HT1080 (cell line): ENCODE measurements at regions not wholly inside any gene's neighbourhood (a gene's known extent, or its start where the extent isn't known, plus 50 kb on each side); places are given as distances from the start of the nearest gene placed in this dataset.
"Not testable (repeated sequence)": the region's sequence is repeated elsewhere in the genome, so short reads cannot be mapped to it uniquely, and the experiment has no call there.

ENCODE experiments used
- DNase-seq: peaks from one replicate; pipeline ENCODE4 v3.0.0-alpha.2; 2015; ENCODE audit warnings: low read depth

- no peak for DNase-seq
Observed at GRCh38 chr12:28059668-28060067, 87.1 kb upstream of the PTHLH start.

- DNase-seq = no peak
Observed at GRCh38 chr12:28060871-28061270, 88.3 kb upstream of the PTHLH start.

GRCh38 chr12:28063355-28063880, 90.9 kb upstream of the PTHLH start:
- DNase-seq = no peak

- DNase-seq = no peak
Observed at GRCh38 chr12:28065374-28065773, 92.8 kb upstream of the PTHLH start.

DNA sequence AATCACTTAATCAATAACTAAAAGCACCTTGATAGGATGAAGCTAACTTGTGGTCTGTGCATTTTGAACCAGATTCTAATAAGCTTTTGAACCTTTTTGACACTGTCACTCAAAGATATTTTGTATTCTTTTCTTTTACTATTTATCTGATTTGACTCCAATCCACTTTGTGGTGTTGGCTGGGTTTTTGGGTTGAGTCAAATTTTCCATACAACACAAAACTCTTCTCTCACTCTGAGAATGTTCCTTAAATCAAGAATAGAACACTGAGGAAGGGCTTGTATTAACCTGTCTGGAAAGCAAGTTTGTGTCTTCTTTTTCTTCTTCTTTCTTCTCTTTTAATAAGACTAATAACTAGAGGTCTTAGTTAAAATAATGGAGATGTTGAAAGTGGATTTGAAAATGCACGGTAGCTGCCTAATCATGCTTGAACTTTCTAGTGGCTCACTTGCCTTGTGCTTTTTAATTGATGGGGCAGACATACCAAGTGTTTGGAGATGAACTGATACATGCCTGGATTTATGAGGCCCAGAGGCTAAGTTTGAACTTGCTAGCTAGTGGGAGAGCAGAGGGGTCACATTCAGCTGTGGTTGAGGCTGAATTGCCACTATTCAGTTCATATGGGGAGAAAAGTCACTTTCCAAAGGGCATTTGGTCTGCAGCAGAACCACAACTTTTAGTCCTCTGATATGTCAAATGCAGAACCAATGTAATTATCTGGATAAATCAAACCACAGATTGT, 93.5 kb upstream of the PTHLH start:
- DNase-seq = no peak

GRCh38 chr12:28066879-28067278, 94.3 kb upstream of the PTHLH start:
- DNase-seq = no peak

DNA sequence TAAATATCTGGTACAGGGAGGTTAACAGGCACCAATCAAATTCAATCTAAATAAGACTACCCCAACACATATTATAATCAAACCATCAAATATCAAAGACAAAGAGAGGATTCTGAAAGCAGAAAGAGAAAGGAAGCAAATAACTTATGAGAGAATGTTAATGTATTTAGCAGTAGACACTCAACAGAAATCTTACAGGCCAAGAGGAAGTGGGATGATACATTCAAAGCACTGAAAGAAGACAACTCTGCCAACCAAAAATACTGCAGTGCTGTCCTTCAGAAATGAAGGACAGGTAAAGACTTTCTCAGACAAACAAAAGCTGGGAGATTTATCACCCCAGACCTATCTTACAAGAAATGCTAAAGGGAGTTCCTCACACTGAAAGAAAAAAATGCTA, 95.9 kb upstream of the PTHLH start:
- DNase-seq = no peak

DNA sequence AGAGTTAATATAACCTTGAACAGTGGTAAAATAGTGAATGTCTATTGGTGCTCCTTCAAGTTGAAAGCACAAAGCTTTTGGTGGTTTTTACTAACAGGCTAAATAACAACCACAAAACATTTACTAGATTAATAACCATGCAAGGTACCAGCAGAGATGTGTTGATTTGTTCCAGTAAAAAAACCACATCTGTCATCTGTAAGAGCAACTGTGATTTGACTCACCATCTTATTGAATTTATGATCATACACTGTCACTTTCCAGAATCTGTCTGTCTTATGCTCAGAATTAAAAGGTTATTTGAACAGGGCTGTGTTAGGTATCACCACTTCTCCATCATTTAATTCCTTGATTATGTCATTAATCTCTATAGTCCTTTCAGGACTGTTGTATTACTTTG, 107.0 kb upstream of the PTHLH start:
- no peak for DNase-seq

DNA sequence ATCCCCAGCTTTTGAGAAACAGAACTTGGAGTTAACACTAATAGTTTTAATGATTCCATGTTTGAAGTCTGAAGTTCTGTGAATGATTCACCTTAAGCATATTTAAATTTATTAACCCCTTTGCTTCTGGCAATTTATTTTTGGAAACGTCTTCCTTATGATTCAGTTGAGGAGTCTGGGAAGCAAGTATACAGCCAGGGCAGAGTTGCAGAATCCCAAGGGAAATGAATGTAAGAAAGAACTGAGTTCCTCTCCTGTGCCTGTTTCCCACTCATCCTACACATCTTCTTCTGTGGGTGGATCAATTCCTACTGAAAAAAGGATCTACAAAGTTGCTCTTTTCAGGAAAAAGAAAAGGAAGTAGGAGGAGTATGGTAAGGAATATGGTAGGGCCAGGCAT, 108.2 kb upstream of the CCDC91 start:
- DNase-seq = no peak

DNA sequence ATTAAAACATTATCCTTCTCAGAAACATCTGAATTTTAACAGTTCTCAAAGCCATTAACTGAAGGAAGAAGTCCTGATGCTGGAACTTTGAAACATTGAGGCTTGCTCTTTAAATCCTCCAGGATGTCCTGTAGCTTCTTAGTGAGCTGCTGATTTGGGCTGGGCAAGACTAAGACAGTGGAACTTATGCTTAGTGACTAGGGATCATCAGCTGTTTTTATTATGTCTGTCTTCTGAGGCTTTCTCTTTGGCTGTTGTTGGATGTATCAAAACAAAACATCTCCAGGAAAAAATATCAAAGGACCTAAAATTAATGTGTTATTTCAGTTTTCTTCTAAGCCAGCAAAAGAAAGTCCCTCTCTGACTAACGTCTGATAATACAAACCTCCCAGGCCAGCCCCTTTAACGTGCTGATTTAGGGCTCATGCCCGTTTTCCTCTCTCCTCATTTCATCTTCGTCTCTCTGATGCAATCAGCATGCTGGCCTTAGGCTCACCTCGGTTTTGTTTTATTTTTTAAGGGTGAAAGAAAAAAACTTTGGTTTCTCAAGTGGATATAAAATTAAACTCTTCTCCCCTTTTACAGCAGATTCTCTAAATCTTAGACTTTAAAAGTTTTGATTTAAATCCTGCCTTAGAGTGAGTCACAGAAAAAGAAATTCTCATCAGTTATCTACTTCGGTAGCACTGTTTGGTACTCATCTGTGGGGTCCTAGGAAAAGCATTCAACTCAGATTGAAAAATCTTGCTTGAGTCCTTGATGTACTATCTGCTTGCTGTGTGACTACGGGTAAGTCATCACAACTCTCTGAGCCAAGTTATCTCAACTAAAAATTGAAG, 106.2 kb upstream of the CCDC91 start:
- no peak for DNase-seq

GRCh38 chr12:28086521-28087155, 103.6 kb upstream of the CCDC91 start:
- DNase-seq = no peak

DNA sequence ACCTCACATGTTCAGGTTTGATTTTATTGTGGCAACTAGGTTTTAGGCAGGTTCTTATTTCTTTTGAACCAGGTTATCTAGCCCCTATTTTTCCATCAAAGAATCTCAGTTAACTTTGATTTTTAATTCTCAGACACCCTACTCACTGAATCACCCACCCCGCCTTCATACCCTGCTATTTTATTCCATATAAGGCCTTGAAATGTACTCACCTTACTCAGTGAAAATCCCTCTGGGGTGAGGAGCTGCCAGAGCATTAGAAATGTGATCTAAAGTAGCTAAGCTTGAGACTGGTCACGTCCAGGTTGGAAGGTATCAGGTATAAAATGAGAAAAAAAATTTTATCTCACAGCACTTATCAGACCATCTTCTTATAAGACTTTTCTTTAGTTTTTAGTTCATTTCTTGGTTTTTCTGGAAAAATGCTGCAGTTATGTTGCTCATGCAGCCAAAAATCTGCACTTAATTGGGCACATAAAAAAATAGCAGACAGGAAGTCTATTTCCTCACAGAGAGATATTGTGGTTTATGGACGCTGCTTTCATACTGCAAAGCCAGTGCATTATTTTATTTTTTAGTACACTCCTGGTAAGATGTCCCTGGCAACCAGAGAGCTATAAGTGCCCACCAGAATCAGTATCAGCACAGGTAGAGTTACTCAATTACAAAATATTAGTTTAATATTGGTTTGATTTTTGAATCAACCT, 101.5 kb upstream of the CCDC91 start:
- no peak for DNase-seq

GRCh38 chr12:28089338-28089737, 100.9 kb upstream of the CCDC91 start:
- DNase-seq = peak; percentile 34

GRCh38 chr12:28090835-28091234, 99.4 kb upstream of the CCDC91 start:
- no peak for DNase-seq

DNA sequence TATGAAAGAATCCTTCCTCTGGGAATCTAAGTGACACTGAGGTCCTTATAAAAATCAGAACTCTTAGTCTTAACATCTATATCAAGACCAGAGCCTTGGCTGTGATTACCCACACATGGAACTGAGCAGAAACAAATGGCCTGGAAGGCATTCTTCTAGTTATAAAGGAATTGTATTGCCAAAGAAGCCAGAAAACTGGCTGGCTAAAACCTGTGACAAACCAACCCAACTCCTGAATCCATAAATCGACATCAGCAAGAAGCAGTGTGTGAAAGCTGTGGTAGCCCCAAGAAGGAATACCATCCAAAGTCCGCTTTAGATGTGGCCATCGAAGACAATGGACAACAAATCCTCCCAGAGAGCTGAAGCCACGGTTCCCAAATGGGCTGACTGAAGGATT, 97.9 kb upstream of the CCDC91 start:
- DNase-seq = no peak

GRCh38 chr12:28096649-28097048, 93.6 kb upstream of the CCDC91 start:
- DNase-seq = no peak

DNA sequence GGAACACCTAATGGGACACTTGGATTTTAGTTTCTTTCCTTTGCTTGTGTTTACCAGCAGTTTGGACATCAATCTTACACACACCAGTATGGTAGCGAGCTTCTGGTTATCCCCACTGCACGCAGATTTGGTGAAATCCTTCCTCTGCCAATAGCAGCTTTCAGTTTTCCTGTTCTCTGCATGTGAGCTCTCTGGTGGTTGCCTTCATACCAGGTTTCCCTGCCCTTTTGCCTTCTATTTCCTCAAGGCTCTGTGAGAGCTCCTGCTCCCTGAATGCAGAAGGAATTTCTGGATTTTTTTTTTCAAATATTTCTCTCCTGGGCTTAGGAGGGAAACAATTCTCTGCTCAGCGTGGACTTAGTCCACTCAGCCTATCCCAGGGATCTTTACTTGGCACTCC, 93.0 kb upstream of the CCDC91 start:
- no peak for DNase-seq

GRCh38 chr12:28099245-28099644, 91.0 kb upstream of the CCDC91 start:
- not testable (repeated sequence) for DNase-seq

GRCh38 chr12:28099871-28100270, 90.4 kb upstream of the CCDC91 start:
- no peak for DNase-seq

- no peak for DNase-seq
Observed at GRCh38 chr12:28100717-28101116, 89.5 kb upstream of the CCDC91 start.

DNA sequence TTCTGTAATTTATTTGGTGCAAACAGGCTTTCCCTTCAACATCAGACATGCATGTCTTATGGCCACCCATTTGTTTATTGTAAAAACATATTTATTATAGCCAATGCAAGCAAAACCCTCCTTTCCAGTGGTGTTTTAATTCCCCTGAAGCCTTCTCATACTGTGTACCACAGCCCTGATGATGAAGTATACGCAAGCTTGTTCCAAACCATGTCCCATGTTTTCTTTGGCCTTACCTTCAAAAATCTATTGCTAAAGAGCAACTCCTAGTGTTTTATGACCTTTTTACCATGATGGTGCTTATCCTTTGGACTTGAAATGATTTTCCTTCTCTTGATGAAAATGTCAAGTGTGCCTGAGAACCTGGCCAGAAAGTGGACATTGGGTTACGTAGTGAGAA, 85.9 kb upstream of the CCDC91 start:
- no peak for DNase-seq
